H1 (cell line): ENCODE measurements at regions not wholly inside any gene's neighbourhood (a gene's known extent, or its start where the extent isn't known, plus 50 kb on each side); places are given as distances from the start of the nearest gene placed in this dataset.

Experiments
- CTCF ChIA-PET: fragments of 300-600 bp; sonication (Branson Sonifier 250); formaldehyde crosslinking; loops from one replicate; lab custom pipeline; 2021; ENCODE audit not compliant: partially characterized antibody; lab: Charles Lee
- POLR2A ChIA-PET: fragments of 300-600 bp; sonication (Branson Sonifier 250); formaldehyde crosslinking; loops from one replicate; lab custom pipeline; 2021; ENCODE audit warnings: inconsistent platforms; ENCODE audit not compliant: partially characterized antibody; lab: Charles Lee
- DNase-seq, 2 experiments: peaks; one replicate each; pipeline versions ENCODE4 v3.0.0 to v3.0.0-alpha.2; 2010 to 2022; ENCODE audit warnings: low spot score in 2 of 2, low read depth in 1 of 2, mixed read lengths in 1 of 2
- FAIRE-seq: peaks from 2 replicates; lab custom pipeline; 2011; peaks lifted over from hg19 to GRCh38; lab: Jason Lieb, UNC
- H2AFZ ChIP-seq: 2 replicates; pipeline ENCODE4 v1.8.1; 2012; ENCODE audit warnings: low read length, inconsistent platforms
- H2AK5ac ChIP-seq: 2 replicates; pipeline ENCODE4 v1.6.1; 2013; ENCODE audit warnings: low read depth, low read length
- H2BK120ac ChIP-seq: replicated peaks from 2 replicates; pipeline ENCODE3; 2013; ENCODE audit warnings: low read depth, low read length, inconsistent platforms
- H2BK12ac ChIP-seq: 2 replicates; pipeline ENCODE4 v1.6.1; 2013; ENCODE audit warnings: low read depth, low read length
- H2BK15ac ChIP-seq: 2 replicates; pipeline ENCODE4 v1.6.1; 2013; ENCODE audit warnings: low read length
- H2BK20ac ChIP-seq: 2 replicates; pipeline ENCODE4 v1.6.1; 2013; ENCODE audit warnings: low read length
- H2BK5ac ChIP-seq: 2 replicates; pipeline ENCODE4 v1.6.1; 2013; ENCODE audit warnings: low read depth, low read length
- H3K14ac ChIP-seq: 2 replicates; pipeline ENCODE4 v1.6.1; 2013; ENCODE audit warnings: inconsistent platforms; ENCODE audit not compliant: insufficient read length
- H3K18ac ChIP-seq: 2 replicates; pipeline ENCODE4 v1.6.1; 2013; ENCODE audit warnings: low read length; ENCODE audit errors: extremely low read depth
- H3K23ac ChIP-seq: 2 replicates; pipeline ENCODE4 v1.6.1; 2013; ENCODE audit warnings: inconsistent platforms; ENCODE audit not compliant: insufficient read length
- H3K23me2 ChIP-seq: 2 replicates; pipeline ENCODE4 v1.6.1; 2013; ENCODE audit warnings: low read depth, low read length
- H3K27ac ChIP-seq: 2 replicates; pipeline ENCODE4 v1.6.1; 2011; ENCODE audit warnings: low read depth, low read length, inconsistent platforms
- H3K27me3 ChIP-seq, 4 experiments: replicated peaks in 1 of 4; 1 replicate in 1 of 4; 2 replicates in 3 of 4; pipeline versions ENCODE4 v1.6.1 to v1.8.1; 2011 to 2013; ENCODE audit warnings: low read length in 3 of 4, mild to moderate bottlenecking in 3 of 4, inconsistent platforms in 2 of 4, mixed read lengths in 2 of 4, moderate library complexity in 1 of 4; ENCODE audit not compliant: control insufficient read depth in 3 of 4, insufficient read depth in 3 of 4; ENCODE audit errors: extremely low read depth in 1 of 4
- H3K36me3 ChIP-seq, 4 experiments: 2 replicates each; pipeline versions ENCODE4 v1.6.1 to v1.8.1; 2011 to 2013; ENCODE audit warnings: mild to moderate bottlenecking in 4 of 4, low read length in 3 of 4, moderate library complexity in 2 of 4, control low read depth in 1 of 4, inconsistent platforms in 1 of 4; ENCODE audit not compliant: insufficient read depth in 4 of 4, control insufficient read depth in 2 of 4
- H3K4ac ChIP-seq: replicated peaks from 2 replicates; pipeline ENCODE3; 2013; ENCODE audit warnings: low read length, low read depth, mixed read lengths, inconsistent platforms; ENCODE audit not compliant: insufficient read length
- H3K4me1 ChIP-seq, 4 experiments: replicated peaks in 1 of 4; 1 replicate in 1 of 4; 2 replicates in 3 of 4; pipeline versions ENCODE4 v1.6.1 to v1.8.1; 2011 to 2013; ENCODE audit warnings: low read length in 3 of 4, inconsistent platforms in 2 of 4, mixed read lengths in 1 of 4; ENCODE audit not compliant: insufficient read depth in 4 of 4, control insufficient read depth in 3 of 4
- H3K4me2 ChIP-seq, 2 experiments: 2 replicates each; pipeline versions ENCODE4 v1.6.1 to v1.8.1; 2011 to 2013; ENCODE audit warnings: low read depth in 2 of 2, low read length in 2 of 2, control low read depth in 1 of 2, inconsistent platforms in 1 of 2, mild to moderate bottlenecking in 1 of 2; ENCODE audit not compliant: insufficient read depth in 1 of 2
- H3K4me3 ChIP-seq, 4 experiments: fragments of 200-600, 300-600 bp in 1 of 4; sonication (generic), shearing (Covaris generic), sonication (Bioruptor Twin) in 1 of 4; 2 replicates each; pipeline versions ENCODE4 v1.5.1 to v1.8.1; 2011 to 2016; ENCODE audit warnings: low read length in 4 of 4, low read depth in 3 of 4, control low read depth in 2 of 4, inconsistent platforms in 2 of 4, mild to moderate bottlenecking in 2 of 4, mixed read lengths in 1 of 4, moderate library complexity in 1 of 4; ENCODE audit not compliant: insufficient read depth in 2 of 4; ENCODE audit errors: extremely low read depth in 1 of 4
- H3K56ac ChIP-seq: replicated peaks from 2 replicates; pipeline ENCODE3; 2013; ENCODE audit warnings: low read depth, mild to moderate bottlenecking, mixed read lengths, low read length, inconsistent platforms; ENCODE audit not compliant: insufficient read length
- H3K79me1 ChIP-seq: 2 replicates; pipeline ENCODE4 v1.6.1; 2013; ENCODE audit warnings: low read depth, low read length, control low read depth
- H3K79me2 ChIP-seq, 2 experiments: 2 replicates each; pipeline versions ENCODE4 v1.6.1 to v1.8.1; 2012 to 2013; ENCODE audit warnings: low read length in 2 of 2, mild to moderate bottlenecking in 2 of 2, inconsistent platforms in 1 of 2; ENCODE audit not compliant: insufficient read depth in 2 of 2, control insufficient read depth in 1 of 2
- H3K9ac ChIP-seq, 4 experiments: replicated peaks in 1 of 4; 1 replicate in 1 of 4; 2 replicates in 3 of 4; pipeline versions ENCODE4 v1.6.1 to v1.8.1; 2011 to 2013; ENCODE audit warnings: low read depth in 3 of 4, low read length in 3 of 4, control low read depth in 2 of 4, mild to moderate bottlenecking in 2 of 4, moderate library complexity in 2 of 4, inconsistent platforms in 1 of 4; ENCODE audit errors: extremely low read depth in 1 of 4
- H3K9me3 ChIP-seq, 2 experiments: 2 replicates each; pipeline versions ENCODE4 v1.6.1 to v1.8.1; 2012 to 2013; ENCODE audit warnings: mild to moderate bottlenecking in 2 of 2, moderate library complexity in 2 of 2, control low read depth in 1 of 2, inconsistent platforms in 1 of 2, low read depth in 1 of 2, low read length in 1 of 2, mixed read lengths in 1 of 2; ENCODE audit not compliant: insufficient read depth in 2 of 2
- H4K20me1 ChIP-seq, 2 experiments: replicated peaks in 1 of 2; 2 replicates each; pipeline versions ENCODE3 to v1.8.1; 2011 to 2013; ENCODE audit warnings: inconsistent platforms in 2 of 2, low read length in 2 of 2, mild to moderate bottlenecking in 1 of 2; ENCODE audit not compliant: insufficient read depth in 2 of 2, control insufficient read depth in 1 of 2
- H4K5ac ChIP-seq: 2 replicates; pipeline ENCODE4 v1.6.1; 2013; ENCODE audit warnings: low read length, low read depth, mixed read lengths, inconsistent platforms; ENCODE audit not compliant: insufficient read length
- H4K8ac ChIP-seq: 2 replicates; pipeline ENCODE4 v1.8.0; 2013; ENCODE audit warnings: mild to moderate bottlenecking, moderate library complexity, low read length, inconsistent platforms; ENCODE audit not compliant: insufficient read depth; ENCODE audit errors: extremely low read depth
- H4K91ac ChIP-seq: replicated peaks from 2 replicates; pipeline ENCODE3; 2013; ENCODE audit warnings: low read length, mixed read lengths, inconsistent platforms; ENCODE audit not compliant: insufficient read length
- ASH2L ChIP-seq: fragments of 200-600, 300-600 bp; sonication (generic); IDR thresholded peaks from one replicate; pipeline ENCODE4 v1.7.1; 2017; ENCODE audit warnings: low read length
- MAFK ChIP-seq: IDR thresholded peaks from 2 replicates; pipeline ENCODE4 v1.6.1; 2012; ENCODE audit warnings: low read depth, mild to moderate bottlenecking, improper control_type of control experiment, low read length
- RBBP5 ChIP-seq: IDR thresholded peaks from 2 replicates; pipeline ENCODE4 v1.7.1; 2012; ENCODE audit warnings: low read depth, mild to moderate bottlenecking, inconsistent platforms, low read length, moderate library complexity, borderline replicate concordance
- RNF2 ChIP-seq: fragments of 200-900, 300-1000 bp; sonication (generic); IDR thresholded peaks from 2 replicates; pipeline ENCODE4 v1.7.1; 2016; ENCODE audit warnings: borderline replicate concordance, low read depth, mild to moderate bottlenecking, antibody characterized with exemption, low read length; ENCODE audit not compliant: poor library complexity, severe bottlenecking; ENCODE audit errors: missing control alignments
- SP4 ChIP-seq: IDR thresholded peaks from 2 replicates; pipeline ENCODE4 v1.6.1; 2012; ENCODE audit warnings: low read length, inconsistent platforms
- ZNF274 ChIP-seq: IDR thresholded peaks from 2 replicates; pipeline ENCODE4 v1.7.0; 2012; ENCODE audit warnings: low read length, borderline replicate concordance; ENCODE audit errors: extremely low read depth

GRCh38 chr2:226420646-226421045, 379.0 kb downstream of the IRS1 start:
- H4K91ac ChIP-seq = no peak overlapping the region
- no peak overlapping the region for H3K23ac ChIP-seq
- no peak overlapping the region for H3K4me2 ChIP-seq
- no peak overlapping the region for H2BK5ac ChIP-seq
- H2AFZ ChIP-seq = no peak overlapping the region
- no peaks in the 10 kb centered on the region for H3K27me3 ChIP-seq
- no peak for TF ChIP-seq SP4
- no peak for TF ChIP-seq MAFK
- no peak for TF ChIP-seq ASH2L
- TF ChIP-seq ZNF274 = no peak
- no peak for TF ChIP-seq RNF2
- no peak for TF ChIP-seq RBBP5
- TF ChIP-seq, all 59 proteins: peak for 0
- H4K20me1 ChIP-seq = no peaks in the 10 kb centered on the region
- no peaks in the 10 kb centered on the region for H3K23me2 ChIP-seq
- no peaks in the 10 kb centered on the region for H3K4me1 ChIP-seq
- H3K36me3 ChIP-seq = no peaks in the 10 kb centered on the region
- no peak overlapping the region for H2BK120ac ChIP-seq
- H4K5ac ChIP-seq = no peak overlapping the region
- no peak overlapping the region for H3K56ac ChIP-seq
- H3K9me3 ChIP-seq = no peaks in the 10 kb centered on the region
- ChIA-PET POLR2A (no interaction called here), CTCF (interaction anchor here (0.6 to 0.9 kb wide), 2 partner anchors 26 to 867 kb away, joined by 3 read pairs; no protein-coding TSS in a partner anchor)
- no peak overlapping the region for H2AK5ac ChIP-seq
- H4K8ac ChIP-seq = no peak overlapping the region
- H3K14ac ChIP-seq = no peak overlapping the region
- no peak overlapping the region for H2BK12ac ChIP-seq
- H2BK20ac ChIP-seq = no peak overlapping the region
- no peaks in the 10 kb centered on the region for H3K79me1 ChIP-seq
- H3K4ac ChIP-seq = no peak overlapping the region
- FAIRE-seq (no peak), DNase-seq (no peak)
- H3K18ac ChIP-seq = no peak overlapping the region
- no peak overlapping the region for H2BK15ac ChIP-seq
- H3K27ac ChIP-seq = no peak overlapping the region
- H3K9ac ChIP-seq = no peak overlapping the region
- no peaks in the 10 kb centered on the region for H3K79me2 ChIP-seq
- no peak overlapping the region for H3K4me3 ChIP-seq
